HL-60 (cell line): ENCODE measurements at regions not wholly inside any gene's neighbourhood (a gene's known extent, or its start where the extent isn't known, plus 50 kb on each side); places are given as distances from the start of the nearest gene placed in this dataset.
"Not testable (repeated sequence)": the region's sequence is repeated elsewhere in the genome, so short reads cannot be mapped to it uniquely, and the experiment has no call there.

Experiments used
- DNase-seq, 2 experiments: peaks; one replicate each; pipeline ENCODE4 v3.0.0-alpha.2; 2010 to 2020; ENCODE audit warnings: low read depth in 1 of 2, low spot score in 1 of 2
- H3K27ac ChIP-seq: fragments of 250-450 bp; sonication (Bioruptor Pico); replicated peaks from 2 replicates; pipeline ENCODE4 v1.5.1; 2020; ENCODE audit warnings: mild to moderate bottlenecking, moderate library complexity
- H3K27me3 ChIP-seq: fragments of 250-450 bp; sonication (Bioruptor Pico); 2 replicates; pipeline ENCODE4 v1.5.1; 2021; ENCODE audit warnings: mild to moderate bottlenecking, moderate library complexity; ENCODE audit not compliant: insufficient read depth, poor library complexity, severe bottlenecking
- H3K4me3 ChIP-seq: replicated peaks from 2 replicates; pipeline ENCODE4 v1.5.1; 2011; ENCODE audit warnings: mild to moderate bottlenecking, control low read depth, low read length; ENCODE audit not compliant: insufficient read depth
- CTCF ChIP-seq: IDR thresholded peaks from one replicate; pipeline ENCODE4 v1.5.1; 2011; ENCODE audit warnings: low read length, control low read depth, inconsistent platforms; ENCODE audit not compliant: insufficient read depth
- GABPA ChIP-seq: IDR thresholded peaks from 2 replicates; pipeline ENCODE4 v1.6.1; 2012; ENCODE audit warnings: low read depth
- POLR2AphosphoS5 ChIP-seq: IDR thresholded peaks from 2 replicates; pipeline ENCODE4 v1.6.1; 2012; ENCODE audit warnings: low read depth
- REST ChIP-seq: IDR thresholded peaks from 2 replicates; pipeline ENCODE4 v1.6.1; 2012; ENCODE audit warnings: low read depth; ENCODE audit not compliant: insufficient replicate concordance
- SPI1 ChIP-seq: IDR thresholded peaks from 2 replicates; pipeline ENCODE4 v1.6.1; 2012; ENCODE audit warnings: low read depth, mild to moderate bottlenecking, borderline replicate concordance

DNA sequence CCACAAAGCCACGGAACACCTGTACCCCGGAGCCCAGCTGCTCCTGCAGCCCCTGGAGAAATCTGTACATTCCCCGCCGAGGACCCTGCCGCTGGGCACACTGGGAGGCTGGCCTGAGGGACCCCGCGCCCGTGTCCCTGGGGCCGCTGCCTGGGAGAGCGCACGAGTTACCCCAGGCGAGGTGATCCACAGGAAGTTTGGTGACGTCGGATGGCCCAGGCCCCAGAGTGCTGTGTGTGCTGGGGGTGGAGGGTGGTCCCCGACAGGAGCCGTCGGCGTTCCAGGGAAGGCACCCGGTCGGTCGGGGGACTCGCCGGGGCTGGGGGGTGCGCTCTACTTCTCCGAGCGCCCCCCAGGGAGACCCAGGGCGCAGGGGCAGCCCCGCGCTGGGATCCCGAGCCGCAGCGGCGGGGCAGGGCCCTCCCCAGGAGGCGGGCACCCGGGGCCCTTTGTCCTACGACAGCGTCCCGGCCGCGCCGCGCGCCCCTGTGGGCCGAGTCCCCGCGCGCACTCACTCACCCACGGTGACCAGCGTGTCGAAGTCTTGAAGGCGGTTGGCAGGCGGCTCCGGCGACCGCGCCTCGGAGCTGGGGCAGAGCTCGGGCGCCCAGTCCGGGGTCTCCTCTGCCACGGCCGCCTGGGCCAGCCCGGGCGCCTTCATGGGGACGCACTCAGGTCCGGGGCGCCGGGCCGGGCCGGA is 129.5 kb upstream of the PRKX start:
- H3K27me3 ChIP-seq, H3K27ac ChIP-seq: not testable (repeated sequence)
- DNase-seq, result peak in 1 of 2 experiments; percentile 27
- peak overlapping the region; percentile 40 for H3K4me3 ChIP-seq

DNA sequence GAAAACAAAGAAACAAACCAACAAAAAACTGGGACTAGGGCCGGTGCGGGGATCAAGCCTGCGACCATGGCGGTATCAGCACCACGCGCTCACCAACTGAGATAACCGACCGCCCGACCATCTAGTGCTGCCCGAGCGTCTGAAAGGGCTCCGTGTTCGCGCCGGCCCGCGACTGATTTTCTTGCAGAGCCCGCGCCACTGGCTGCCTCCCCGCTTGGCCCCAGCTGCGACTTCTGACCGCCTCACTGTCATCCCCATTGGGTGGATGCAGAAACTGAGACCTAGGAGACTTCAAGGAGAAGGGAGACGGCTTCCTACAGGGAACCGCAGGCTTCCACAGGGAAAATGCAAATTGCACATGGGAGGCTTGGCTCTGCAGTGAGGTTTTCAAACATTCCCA is 125.3 kb upstream of the PRKX start:
- H3K27ac ChIP-seq, DNase-seq, H3K27me3 ChIP-seq, H3K4me3 ChIP-seq: not testable (repeated sequence)

DNA sequence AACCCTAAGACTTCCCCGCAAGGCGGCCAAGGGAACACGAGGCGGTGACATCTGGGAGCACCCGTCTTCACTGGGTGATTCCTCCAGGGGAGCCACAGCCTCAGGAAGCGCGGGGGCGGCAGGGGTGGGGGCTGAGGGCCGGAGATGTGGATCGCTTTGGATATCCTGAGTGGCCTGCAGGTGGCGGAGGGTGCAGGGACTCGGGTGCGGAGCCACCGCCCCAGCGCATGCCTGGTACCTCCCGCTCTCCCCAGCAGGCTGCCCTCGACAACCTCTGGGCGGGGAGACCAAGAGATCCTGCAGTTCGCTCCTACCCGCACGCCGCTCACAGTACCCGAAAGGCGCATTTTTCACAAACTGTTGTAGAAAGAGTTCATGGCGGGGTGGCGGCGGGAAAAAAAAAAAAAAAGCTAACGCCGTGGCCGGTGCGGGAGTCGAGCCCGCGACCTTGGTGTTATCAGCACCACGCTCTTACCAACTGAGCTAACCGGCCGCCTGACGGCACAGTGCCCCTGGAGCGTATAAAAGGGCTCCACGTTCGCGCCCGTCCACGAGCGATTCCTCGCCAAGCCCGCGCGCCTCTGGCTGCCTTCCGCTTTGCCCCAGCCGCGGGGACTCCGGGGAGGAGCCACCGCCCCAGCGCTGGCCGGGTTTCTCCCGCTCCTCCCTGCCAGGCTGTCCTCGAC is 124.7 kb upstream of the PRKX start:
- H3K27ac ChIP-seq, H3K27me3 ChIP-seq, H3K4me3 ChIP-seq, DNase-seq: not testable (repeated sequence)

DNA sequence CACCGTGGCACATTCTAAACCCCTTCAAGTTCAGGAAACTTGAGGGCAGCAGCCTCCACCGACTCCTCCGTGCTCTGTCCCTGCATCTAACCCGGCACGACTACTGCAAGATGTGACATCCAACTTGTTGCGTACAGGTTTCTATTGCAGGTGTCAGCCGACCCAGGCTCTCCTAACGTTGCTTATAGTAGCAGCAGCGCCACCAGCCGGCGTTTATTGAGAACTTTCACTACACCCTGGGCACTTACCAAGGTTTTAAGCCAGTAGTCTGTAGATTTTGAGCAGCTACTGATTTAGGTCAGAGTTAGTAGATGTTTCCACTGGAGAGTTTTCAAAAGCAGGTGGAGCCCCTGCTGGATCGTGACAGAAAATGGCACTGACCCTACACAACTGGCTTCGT is 123.8 kb upstream of the PRKX start:
- H3K27me3 ChIP-seq, H3K4me3 ChIP-seq, H3K27ac ChIP-seq, DNase-seq: not testable (repeated sequence)

DNA sequence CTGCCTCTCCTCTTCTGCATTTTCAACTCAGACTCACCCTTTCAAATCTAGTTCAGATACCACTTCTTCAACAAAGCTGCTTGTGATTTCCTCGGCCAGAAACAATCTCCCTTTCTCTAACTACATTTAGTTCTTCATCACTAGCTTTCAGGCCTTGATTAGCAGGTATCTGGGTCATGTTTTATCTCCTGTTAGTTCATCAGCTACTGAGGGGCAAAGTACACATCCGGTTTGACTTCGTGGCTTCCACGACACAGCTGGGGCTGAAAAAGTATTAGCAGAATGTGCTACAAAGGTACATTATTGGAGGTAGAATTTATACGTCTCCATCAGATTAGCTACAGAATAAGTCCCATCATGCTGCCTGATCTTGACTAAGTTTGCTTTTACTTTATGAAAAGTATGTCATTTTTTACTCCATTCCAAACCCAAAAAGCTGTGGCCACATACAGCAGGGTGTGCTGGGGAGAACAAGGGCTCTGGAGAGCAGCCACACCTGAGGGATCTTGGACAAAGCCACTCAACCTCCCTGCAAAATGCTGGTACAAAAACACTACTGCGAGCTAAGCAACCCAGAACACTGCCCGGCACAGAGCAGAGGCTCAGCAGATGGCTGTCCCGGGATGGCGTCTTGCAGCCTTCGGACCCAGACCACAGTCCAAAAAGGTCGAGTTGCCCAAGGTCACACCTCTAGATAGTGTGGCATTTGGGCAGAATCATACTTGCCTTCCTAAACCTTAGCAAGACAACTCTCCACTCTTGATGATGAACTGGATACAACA is 120.5 kb upstream of the PRKX start:
- H3K4me3 ChIP-seq, H3K27me3 ChIP-seq, H3K27ac ChIP-seq, DNase-seq: not testable (repeated sequence)

- not testable (repeated sequence) for H3K27me3 ChIP-seq, DNase-seq, H3K27ac ChIP-seq, H3K4me3 ChIP-seq
Measured at GRCh38 chrX:3830020-3830419, 116.6 kb upstream of the PRKX start.

DNA sequence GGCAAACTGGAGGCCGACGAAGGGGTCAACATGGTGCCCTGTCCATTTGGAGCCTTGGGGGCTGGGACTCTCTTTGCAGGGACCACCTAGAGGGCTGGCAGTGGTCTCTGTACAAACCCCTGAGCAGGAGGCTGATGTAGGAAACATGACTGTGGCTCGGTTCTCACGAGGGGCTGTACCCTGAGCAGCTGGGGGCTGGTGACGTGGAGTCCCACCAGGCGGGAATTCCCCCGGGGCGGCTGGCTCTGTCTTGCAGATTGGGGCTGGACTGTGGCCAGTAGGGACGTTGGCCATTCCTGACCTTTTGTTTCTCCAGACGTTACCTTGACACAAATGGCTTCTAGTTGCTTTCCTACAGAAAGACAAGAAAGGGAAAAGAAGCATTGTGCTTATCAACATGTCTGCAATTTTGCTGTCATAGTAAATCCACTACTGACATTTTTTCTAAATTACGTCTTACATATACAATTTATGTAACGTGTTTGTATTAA is 115.6 kb upstream of the PRKX start:
- H3K27ac ChIP-seq, H3K27me3 ChIP-seq, H3K4me3 ChIP-seq, DNase-seq: not testable (repeated sequence)

DNA sequence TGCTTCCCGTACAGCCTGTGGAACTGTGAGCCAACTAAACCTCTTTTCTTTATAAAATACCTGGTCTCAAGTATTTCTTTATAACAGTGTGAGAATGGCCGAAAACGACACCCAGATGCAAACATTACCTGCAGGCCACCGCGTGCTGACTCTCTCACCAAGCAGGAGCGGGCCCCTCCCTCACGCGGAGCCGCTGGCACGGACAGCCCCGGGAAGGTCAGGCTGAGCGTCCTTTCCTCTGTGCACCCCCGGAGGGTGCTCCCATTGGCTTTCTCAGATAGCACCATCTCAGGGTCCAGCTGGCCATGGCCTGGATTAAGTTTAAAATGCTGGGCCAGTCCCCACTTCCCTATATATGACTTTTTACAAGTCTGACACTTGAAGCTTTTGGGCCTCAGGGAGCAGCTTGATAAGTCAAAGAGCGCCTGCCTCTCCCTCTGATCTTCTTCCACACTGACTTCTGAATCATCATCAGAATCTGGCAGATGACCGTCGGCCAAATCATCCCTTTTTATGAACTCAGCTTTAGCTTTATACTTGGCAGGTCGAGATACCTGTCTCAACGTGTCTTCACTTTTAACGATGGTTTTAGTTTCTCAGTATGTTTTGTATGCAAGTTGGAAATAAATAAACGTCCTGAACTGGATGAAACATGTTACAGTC is 115.1 kb upstream of the PRKX start:
- H3K4me3 ChIP-seq, H3K27me3 ChIP-seq, H3K27ac ChIP-seq, DNase-seq: not testable (repeated sequence)

GRCh38 chrX:3824008-3824407 is 110.6 kb upstream of the PRKX start:
- not testable (repeated sequence) for DNase-seq, H3K4me3 ChIP-seq, H3K27me3 ChIP-seq, H3K27ac ChIP-seq

DNA sequence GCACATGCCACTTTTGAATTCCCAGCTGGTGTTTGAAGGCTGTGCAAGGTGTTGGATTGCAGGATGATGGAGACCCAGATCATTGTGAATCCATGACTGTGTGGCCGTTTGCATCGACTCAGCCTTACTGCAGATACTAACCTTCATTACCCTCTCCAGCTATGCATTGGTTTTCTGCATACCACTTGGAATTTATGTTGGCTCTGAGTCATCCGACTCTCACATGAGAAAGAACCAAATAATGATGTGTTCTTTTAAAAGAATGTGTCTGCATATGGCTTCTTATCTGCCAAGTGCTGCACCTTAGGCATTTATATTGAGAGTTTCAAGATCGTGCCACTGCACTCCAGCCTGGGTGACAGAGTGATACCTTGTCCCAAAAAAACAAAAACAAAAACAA is 106.7 kb upstream of the PRKX start:
- TF ChIP-seq CTCF, result no peak
- TF ChIP-seq SPI1, result no peak
- no peak for TF ChIP-seq GABPA
- TF ChIP-seq REST, result no peak
- TF ChIP-seq POLR2AphosphoS5, result no peak

DNA sequence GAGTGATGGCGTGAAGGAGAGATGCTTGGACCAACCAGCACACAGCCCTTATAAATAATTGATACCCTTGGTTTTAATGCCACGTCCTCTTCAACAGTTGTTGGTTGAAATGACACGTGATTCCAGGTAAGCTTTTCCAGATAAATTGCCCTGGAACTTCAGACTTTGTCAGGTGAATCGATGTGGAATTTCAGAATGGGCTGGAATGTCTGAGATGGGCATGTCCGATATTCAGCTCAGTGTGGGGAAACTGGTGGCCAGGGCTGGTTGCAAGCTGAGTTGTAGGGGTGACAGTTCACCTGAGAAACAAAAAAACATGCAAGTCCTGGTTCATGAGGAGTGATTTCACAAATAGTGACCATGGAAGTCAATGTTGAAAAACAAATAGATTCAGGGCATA is 104.0 kb upstream of the PRKX start:
- H3K27ac ChIP-seq, H3K27me3 ChIP-seq, DNase-seq, H3K4me3 ChIP-seq: not testable (repeated sequence)

More for the DNA sequence above, 106.7 kb upstream of the PRKX start:
- DNase-seq, result no peak
- H3K27me3 ChIP-seq, result no peaks in the 10 kb centered on the region
- H3K4me3 ChIP-seq, result no peak overlapping the region
- no peak overlapping the region for H3K27ac ChIP-seq
